CD4-positive, alpha-beta T cell (primary cell): ENCODE measurements at regions not wholly inside any gene's neighbourhood (a gene's known extent, or its start where the extent isn't known, plus 50 kb on each side); places are given as distances from the start of the nearest gene placed in this dataset.

ENCODE experiments used
- ATAC-seq: fragments of 200-7000 bp; cut with Tn5 transposase; one replicate; pipeline ENCODE4 v1.10.0; 2022; ENCODE audit warnings: mild to moderate bottlenecking; ENCODE audit not compliant: poor library complexity
- CTCF ChIA-PET: fragments of 350-600 bp; sonication (Branson Sonifier 250); formaldehyde crosslinking; loops from one replicate; lab custom pipeline; 2021; ENCODE audit warnings: antibody characterized with exemption, inconsistent platforms; lab: Charles Lee
- POLR2A ChIA-PET: fragments of 350-600 bp; sonication (Branson Sonifier 250); formaldehyde crosslinking; loops from one replicate; lab custom pipeline; 2021; ENCODE audit warnings: antibody characterized with exemption, inconsistent platforms; lab: Charles Lee
- DNase-seq, 14 experiments: peaks; one replicate each; pipeline ENCODE4 v3.0.0-alpha.2; 2013 to 2020; ENCODE audit warnings: mixed read lengths in 2 of 14
- H3K27ac ChIP-seq, 2 donors: one replicate each; pipeline versions ENCODE4 v1.5.1 to v1.7.0; 2013; ENCODE audit warnings: low read length in 2 of 2, low read depth in 1 of 2, mild to moderate bottlenecking in 1 of 2
- H3K27me3 ChIP-seq, 2 experiments: 1 replicate in 1 of 2; 2 replicates in 1 of 2; pipeline versions ENCODE4 v1.6.1 to v1.7.0; 2013; ENCODE audit warnings: low read length in 2 of 2, control low read depth in 1 of 2, mild to moderate bottlenecking in 1 of 2, moderate library complexity in 1 of 2; ENCODE audit not compliant: insufficient read depth in 2 of 2, control insufficient read depth in 1 of 2
- H3K36me3 ChIP-seq: one replicate; pipeline ENCODE4 v1.6.1; 2013; ENCODE audit warnings: low read length, control low read depth; ENCODE audit not compliant: insufficient read depth
- H3K4me1 ChIP-seq: one replicate; pipeline ENCODE4 v1.6.1; 2013; ENCODE audit warnings: low read length, control low read depth; ENCODE audit not compliant: insufficient read depth
- H3K4me3 ChIP-seq: one replicate; pipeline ENCODE4 v1.5.1; 2013; ENCODE audit warnings: mild to moderate bottlenecking, low read length, moderate library complexity
- H3K9me3 ChIP-seq, 2 experiments: 1 replicate in 1 of 2; 2 replicates in 1 of 2; pipeline versions ENCODE4 v1.6.1 to v1.7.0; 2013; ENCODE audit warnings: low read length in 2 of 2, mild to moderate bottlenecking in 2 of 2, control low read depth in 1 of 2, moderate library complexity in 1 of 2; ENCODE audit not compliant: control insufficient read depth in 1 of 2, insufficient read depth in 1 of 2
- H3K27ac Mint-ChIP-seq: one replicate; pipeline ENCODE4 v1.8.0; 2020; ENCODE audit warnings: mixed read lengths
- H3K27me3 Mint-ChIP-seq: one replicate; pipeline ENCODE4 v1.8.0; 2021; ENCODE audit warnings: mixed read lengths
- H3K36me3 Mint-ChIP-seq: one replicate; pipeline ENCODE4 v1.8.0; 2021; ENCODE audit warnings: low read depth, mixed read lengths
- H3K4me1 Mint-ChIP-seq: one replicate; pipeline ENCODE4 v1.8.0; 2021; ENCODE audit warnings: low read depth, mixed read lengths
- H3K4me3 Mint-ChIP-seq: one replicate; pipeline ENCODE4 v1.8.0; 2020; ENCODE audit warnings: mild to moderate bottlenecking, mixed read lengths
- H3K9me3 Mint-ChIP-seq: one replicate; pipeline ENCODE4 v1.8.0; 2020; ENCODE audit warnings: mixed read lengths
- intact Hi-C, 2 experiments: fragments of 100-400 bp; cut with DNase I in 1 of 2; cut with micrococcal nuclease in 1 of 2; formaldehyde crosslinking; loops; one replicate each; pipeline versions ENCODE4 v1.15.1 to v1.9.0; 2023 to 2025; cut with DNase I, micrococcal nuclease
- TF ChIP-seq, protein P1 (sequence below): fragments of 200-600 bp; IDR thresholded peaks from one replicate; pipeline ENCODE4 v1.8.0; 2022; ENCODE audit warnings: antibody characterized with exemption, mild to moderate bottlenecking

DNA sequence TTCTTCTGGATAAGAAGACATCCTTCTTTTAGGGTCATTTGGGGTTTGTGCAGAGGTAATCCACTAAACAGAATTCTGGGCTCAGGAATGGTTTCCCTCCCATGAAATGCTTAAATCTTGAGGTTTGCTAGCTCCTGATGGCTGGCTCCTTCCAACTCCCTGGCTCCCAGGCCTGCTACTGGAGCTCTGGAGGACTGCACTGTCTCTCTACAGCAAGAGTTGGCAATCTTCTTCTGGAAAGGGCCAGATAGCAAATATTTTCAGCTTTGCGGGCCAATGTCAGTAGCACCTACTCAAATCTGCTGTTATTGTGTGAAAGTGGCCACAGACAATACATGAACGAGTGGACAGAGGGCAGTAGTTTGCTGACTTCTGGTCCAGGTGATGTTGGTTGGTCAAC is 174.2 kb upstream of the CTBP2 start:
- no peak for ATAC-seq
- no peak for DNase-seq
- Histone ChIP-seq H3K27ac (no peak overlapping the region), H3K27me3 (no peaks in the 10 kb centered on the region), H3K36me3 (no peaks in the 10 kb centered on the region), H3K4me1 (no peaks in the 10 kb centered on the region), H3K4me3 (no peak overlapping the region), H3K9me3 (peaks cover 0 to 16% of the 10 kb centered on the region in 2 experiments)
- Mint-ChIP-seq H3K4me3 (no peak overlapping the region), H3K36me3 (no peaks in the 10 kb centered on the region), H3K27me3 (no peaks in the 10 kb centered on the region), H3K4me1 (no peaks in the 10 kb centered on the region), H3K27ac (no peak overlapping the region), H3K9me3 (peaks cover 9% of the 10 kb centered on the region)
- CTCF ChIA-PET: no interaction called here
- intact Hi-C loops: no loop called here
- TF ChIP-seq, protein P1, sequence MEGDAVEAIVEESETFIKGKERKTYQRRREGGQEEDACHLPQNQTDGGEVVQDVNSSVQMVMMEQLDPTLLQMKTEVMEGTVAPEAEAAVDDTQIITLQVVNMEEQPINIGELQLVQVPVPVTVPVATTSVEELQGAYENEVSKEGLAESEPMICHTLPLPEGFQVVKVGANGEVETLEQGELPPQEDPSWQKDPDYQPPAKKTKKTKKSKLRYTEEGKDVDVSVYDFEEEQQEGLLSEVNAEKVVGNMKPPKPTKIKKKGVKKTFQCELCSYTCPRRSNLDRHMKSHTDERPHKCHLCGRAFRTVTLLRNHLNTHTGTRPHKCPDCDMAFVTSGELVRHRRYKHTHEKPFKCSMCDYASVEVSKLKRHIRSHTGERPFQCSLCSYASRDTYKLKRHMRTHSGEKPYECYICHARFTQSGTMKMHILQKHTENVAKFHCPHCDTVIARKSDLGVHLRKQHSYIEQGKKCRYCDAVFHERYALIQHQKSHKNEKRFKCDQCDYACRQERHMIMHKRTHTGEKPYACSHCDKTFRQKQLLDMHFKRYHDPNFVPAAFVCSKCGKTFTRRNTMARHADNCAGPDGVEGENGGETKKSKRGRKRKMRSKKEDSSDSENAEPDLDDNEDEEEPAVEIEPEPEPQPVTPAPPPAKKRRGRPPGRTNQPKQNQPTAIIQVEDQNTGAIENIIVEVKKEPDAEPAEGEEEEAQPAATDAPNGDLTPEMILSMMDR: no peak
- POLR2A ChIA-PET: no interaction called here

DNA sequence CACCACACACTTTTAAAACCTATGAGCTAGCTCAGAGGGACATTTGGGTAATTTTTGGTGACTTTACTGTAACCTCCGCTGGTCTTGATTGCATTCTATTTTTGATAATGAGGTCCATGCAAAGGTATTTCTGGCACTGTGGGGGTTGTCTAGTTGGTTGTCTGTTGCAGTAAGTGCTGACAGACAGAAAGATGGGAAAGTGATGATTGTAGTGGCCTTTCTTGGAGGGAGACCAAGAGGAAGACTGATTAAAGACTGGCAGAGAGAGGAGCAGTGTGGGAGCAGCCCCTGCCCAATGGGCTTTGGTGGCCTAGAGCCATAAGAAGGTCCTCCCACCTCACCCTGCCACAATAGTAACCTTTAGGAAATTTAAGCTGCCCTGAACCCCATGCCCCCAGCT is 173.4 kb upstream of the CTBP2 start:
- H3K9me3 ChIP-seq: peaks cover 0 to 20% of the 10 kb centered on the region in 2 experiments
- peaks cover 4% of the 10 kb centered on the region for H3K9me3 Mint-ChIP-seq
- no peaks in the 10 kb centered on the region for H3K27me3 ChIP-seq
- no peak overlapping the region for H3K4me3 ChIP-seq
- no peaks in the 10 kb centered on the region for H3K4me1 Mint-ChIP-seq
- no peaks in the 10 kb centered on the region for H3K36me3 ChIP-seq
- H3K36me3 Mint-ChIP-seq: no peaks in the 10 kb centered on the region
- H3K27ac ChIP-seq: no peak overlapping the region
- no peak for DNase-seq
- ATAC-seq: no peak
- no peak overlapping the region for H3K4me3 Mint-ChIP-seq
- H3K27me3 Mint-ChIP-seq: no peaks in the 10 kb centered on the region
- intact Hi-C loops: no loop called here
- ChIA-PET POLR2A (no interaction called here), CTCF (no interaction called here)
- no peak overlapping the region for H3K27ac Mint-ChIP-seq
- no peaks in the 10 kb centered on the region for H3K4me1 ChIP-seq
- TF ChIP-seq, protein P1: no peak

DNA sequence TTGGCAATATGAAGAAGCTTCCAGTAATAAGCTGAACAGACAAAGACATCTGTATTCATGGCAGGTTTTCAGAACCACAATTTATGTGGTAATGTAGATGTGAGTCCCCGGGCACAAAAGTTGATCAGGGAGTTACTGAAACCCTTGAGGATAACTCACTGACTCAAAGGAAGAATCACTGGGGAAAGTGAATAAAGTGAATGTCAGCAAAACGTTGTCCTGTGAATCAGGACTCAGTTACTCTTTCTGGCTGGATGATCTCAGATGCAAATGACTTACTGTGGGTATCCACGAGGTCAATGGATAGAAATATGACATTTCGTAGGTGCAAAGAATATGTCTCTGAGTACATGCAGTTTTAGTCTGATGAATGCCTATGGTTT is 172.8 kb upstream of the CTBP2 start:
- intact Hi-C loops: no loop called here

More for the DNA sequence above, 172.8 kb upstream of the CTBP2 start:
- Mint-ChIP-seq H3K4me3 (no peak overlapping the region), H3K27me3 (no peaks in the 10 kb centered on the region), H3K36me3 (no peaks in the 10 kb centered on the region), H3K9me3 (no peaks in the 10 kb centered on the region), H3K4me1 (no peaks in the 10 kb centered on the region), H3K27ac (no peak overlapping the region)
- Histone ChIP-seq H3K27ac (no peak overlapping the region), H3K27me3 (no peaks in the 10 kb centered on the region), H3K4me3 (no peak overlapping the region), H3K4me1 (no peaks in the 10 kb centered on the region), H3K36me3 (no peaks in the 10 kb centered on the region), H3K9me3 (peaks cover 0 to 20% of the 10 kb centered on the region in 2 experiments)
- TF ChIP-seq, protein P1: no peak
- CTCF ChIA-PET: no interaction called here
- no peak for DNase-seq
- ATAC-seq: no peak
- POLR2A ChIA-PET: no interaction called here
